ENCODE measurements at regions not wholly inside any gene's neighbourhood (a gene's known extent, or its start where the extent isn't known, plus 50 kb on each side); places are given as distances from the start of the nearest gene placed in this dataset.

DNA sequence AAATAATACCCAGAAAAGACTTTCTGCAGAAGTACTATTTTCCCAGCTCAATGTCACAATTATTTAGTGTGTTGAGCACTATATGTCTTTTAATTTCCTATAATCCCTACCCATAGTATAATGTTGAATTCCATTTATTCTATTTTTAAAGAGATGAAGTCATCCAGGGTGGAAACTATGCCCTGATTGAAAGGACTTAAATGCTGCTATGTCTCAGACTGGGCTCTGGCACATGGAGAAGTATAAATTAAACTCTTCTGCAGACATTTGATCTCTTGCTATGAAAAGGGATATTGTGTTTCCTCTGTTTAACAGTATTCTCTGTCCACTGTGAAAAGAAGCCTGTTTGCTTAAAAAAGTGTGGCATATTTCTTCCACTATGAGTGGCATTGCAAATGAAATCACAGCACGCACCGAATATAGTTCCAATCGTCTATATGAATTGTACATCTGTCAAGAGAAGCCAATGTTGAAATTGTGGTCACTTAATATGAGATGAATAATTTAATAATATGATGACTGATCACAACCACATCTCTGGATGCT is 192.3 kb downstream of the BCAT1 start:
- TF ChIP-seq POLR2A (IDR thresholded peaks at IDR 0.05; ENCODE audit: low read depth, low read length) (no peak), POLR2AphosphoS5 (IDR thresholded peaks at IDR 0.05; ENCODE audit: low read depth, low read length) (no peak)

Data from GM12892 (cell line).